RWPE1 (cell line): ENCODE measurements at regions not wholly inside any gene's neighbourhood (a gene's known extent, or its start where the extent isn't known, plus 50 kb on each side); places are given as distances from the start of the nearest gene placed in this dataset.

Experiments used
- CTCF ChIA-PET: fragments of 350-600 bp; sonication (Branson Sonifier 250); formaldehyde crosslinking; extraction: SDS; loops from one replicate; lab custom pipeline; 2021; lab: Yijun Ruan, JAX
- POLR2A ChIA-PET: fragments of 400-600 bp; formaldehyde crosslinking; extraction: SDS; loops from one replicate; lab custom pipeline; 2020; ENCODE audit warnings: antibody characterized with exemption; ENCODE audit not compliant: low non-redundant PET; lab: Yijun Ruan, JAX
- DNase-seq: peaks from one replicate; pipeline ENCODE4 v3.0.0; 2012; ENCODE audit warnings: low spot score
- H3K27ac ChIP-seq: fragments of 450-650 bp; 2 replicates; pipeline ENCODE4 v1.5.1; 2017
- TF ChIP-seq, protein P1 (sequence below): fragments of 450-650 bp; conservative IDR thresholded peaks from 2 replicates; pipeline ENCODE4 v1.5.1; 2017; ENCODE audit warnings: low read depth, mild to moderate bottlenecking

DNA sequence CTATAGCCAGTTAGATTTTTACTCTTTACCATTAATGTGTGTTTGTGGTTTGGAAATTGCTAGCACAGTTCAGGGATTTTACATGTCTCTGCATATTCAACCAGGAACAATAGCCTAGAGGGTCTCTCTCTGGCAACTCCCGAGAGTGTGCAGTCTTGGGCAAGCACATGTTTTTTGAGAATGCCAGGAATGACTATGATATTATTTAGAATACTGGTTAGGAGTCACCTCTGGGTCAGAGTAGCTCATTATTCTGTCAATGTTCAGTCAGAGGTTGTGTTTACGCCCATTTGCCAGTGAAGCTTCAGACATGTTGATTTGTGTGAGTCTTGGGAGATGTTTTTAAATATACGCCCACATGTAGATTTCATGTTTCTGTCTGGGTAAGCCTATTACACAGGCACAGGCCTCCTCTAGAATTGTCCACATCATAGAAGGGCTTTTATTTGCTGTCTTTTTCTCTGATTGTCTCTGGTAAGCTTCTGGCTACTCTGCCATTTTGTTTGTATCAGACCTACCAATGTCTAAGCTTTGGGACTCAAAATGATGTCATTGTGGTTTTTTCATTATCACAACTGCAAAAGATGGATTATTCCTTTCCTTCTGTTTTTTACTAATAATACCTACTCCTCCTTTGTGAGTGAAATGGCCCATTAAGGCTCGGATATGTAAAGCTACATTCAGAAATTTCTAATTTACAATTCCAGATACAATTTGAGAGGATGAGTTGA lies 203.1 kb upstream of the PPFIA2 start:
- DNase-seq = no peak
- CTCF ChIA-PET = no interaction called here

DNA sequence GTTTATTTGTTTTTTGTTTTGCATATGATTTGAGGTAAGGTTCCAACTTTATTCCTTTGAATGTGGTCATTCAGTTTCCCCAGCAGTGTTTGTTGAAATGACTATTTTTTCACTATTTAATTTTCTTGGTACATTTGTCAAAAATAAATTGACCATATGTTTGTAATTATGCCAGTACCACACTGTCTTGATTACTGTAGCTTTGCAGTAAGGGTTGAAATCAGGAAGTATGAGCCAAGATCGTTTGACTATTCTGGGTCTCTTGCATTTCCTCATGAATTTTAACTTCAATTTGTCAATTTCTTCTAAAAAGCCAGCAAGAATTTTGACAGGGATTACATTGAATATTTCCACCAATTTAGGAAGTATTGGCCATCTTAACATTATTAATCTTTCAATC lies 199.3 kb upstream of the PPFIA2 start:
- H3K27ac ChIP-seq = no peak overlapping the region
- CTCF ChIA-PET = no interaction called here
- DNase-seq = no peak
- POLR2A ChIA-PET = no interaction called here
- TF ChIP-seq, protein P1, sequence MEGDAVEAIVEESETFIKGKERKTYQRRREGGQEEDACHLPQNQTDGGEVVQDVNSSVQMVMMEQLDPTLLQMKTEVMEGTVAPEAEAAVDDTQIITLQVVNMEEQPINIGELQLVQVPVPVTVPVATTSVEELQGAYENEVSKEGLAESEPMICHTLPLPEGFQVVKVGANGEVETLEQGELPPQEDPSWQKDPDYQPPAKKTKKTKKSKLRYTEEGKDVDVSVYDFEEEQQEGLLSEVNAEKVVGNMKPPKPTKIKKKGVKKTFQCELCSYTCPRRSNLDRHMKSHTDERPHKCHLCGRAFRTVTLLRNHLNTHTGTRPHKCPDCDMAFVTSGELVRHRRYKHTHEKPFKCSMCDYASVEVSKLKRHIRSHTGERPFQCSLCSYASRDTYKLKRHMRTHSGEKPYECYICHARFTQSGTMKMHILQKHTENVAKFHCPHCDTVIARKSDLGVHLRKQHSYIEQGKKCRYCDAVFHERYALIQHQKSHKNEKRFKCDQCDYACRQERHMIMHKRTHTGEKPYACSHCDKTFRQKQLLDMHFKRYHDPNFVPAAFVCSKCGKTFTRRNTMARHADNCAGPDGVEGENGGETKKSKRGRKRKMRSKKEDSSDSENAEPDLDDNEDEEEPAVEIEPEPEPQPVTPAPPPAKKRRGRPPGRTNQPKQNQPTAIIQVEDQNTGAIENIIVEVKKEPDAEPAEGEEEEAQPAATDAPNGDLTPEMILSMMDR = no peak

More for the DNA sequence above, 203.1 kb upstream of the PPFIA2 start:
- TF ChIP-seq, protein P1 = no peak
- POLR2A ChIA-PET = no interaction called here
- no peak overlapping the region for H3K27ac ChIP-seq

DNA sequence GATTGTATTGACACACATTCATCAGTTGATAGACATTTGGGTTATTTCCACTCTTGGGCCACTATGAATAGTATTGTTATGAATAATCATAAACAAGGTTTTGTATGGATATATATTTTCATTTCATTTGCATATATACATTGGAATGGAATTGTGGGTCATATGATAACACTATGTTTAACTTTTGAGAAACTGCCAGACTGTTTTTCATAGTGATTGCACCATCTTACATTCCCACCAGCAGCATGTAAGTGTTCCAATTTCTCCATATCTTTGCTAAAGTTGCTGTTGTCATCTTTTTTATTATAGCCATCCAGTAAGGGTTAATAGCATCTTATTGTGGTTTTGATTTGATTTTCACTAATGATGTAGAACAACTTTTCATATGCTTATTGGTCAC lies 198.5 kb upstream of the PPFIA2 start:
- POLR2A ChIA-PET = no interaction called here
- CTCF ChIA-PET = no interaction called here

DNA sequence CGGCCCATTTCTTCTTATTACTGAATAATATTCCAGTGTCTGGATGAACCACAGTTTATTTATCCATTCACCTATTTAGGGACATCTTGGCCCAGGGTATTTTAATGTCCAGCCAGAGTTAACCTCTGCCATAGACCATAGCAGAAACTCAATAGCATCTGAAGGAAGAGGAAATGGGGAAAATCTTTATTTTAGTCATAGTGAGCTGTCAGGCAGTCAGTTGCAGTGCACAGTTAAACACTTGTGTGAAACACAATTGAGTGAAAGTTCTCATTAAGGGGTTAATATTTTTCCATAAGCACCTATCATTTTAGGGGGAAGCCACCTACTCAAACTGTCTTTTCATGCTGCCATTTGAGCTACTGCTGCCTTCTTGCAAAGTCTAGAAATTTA lies 197.3 kb upstream of the PPFIA2 start:
- no peak overlapping the region for H3K27ac ChIP-seq
- TF ChIP-seq, protein P1 = no peak
- DNase-seq = no peak
- CTCF ChIA-PET = no interaction called here
- POLR2A ChIA-PET = no interaction called here

More for the DNA sequence above, 198.5 kb upstream of the PPFIA2 start:
- H3K27ac ChIP-seq = no peak overlapping the region
- TF ChIP-seq, protein P1 = no peak
- no peak for DNase-seq

DNA sequence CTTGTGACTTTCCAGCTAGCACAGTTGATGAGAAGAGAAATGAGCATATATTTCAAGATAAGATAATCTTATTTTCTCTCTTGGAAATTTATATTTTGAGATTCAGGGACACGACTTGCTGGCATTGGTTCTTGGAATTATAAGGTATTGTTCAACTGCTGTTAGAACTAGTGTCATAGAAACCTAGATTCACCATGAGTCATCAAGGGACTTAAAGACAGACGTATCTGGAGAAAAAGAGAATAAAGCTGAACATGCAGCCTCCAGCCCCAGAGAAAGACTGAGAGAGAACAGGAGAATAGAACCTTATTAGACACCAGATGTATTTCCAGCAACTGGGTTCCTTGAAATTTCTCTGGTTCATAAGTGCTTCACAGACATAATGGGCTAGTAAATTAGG lies 194.4 kb upstream of the PPFIA2 start:
- DNase-seq = no peak
- no peak overlapping the region for H3K27ac ChIP-seq
- ChIA-PET CTCF (no interaction called here), POLR2A (no interaction called here)
- TF ChIP-seq, protein P1 = no peak

DNA sequence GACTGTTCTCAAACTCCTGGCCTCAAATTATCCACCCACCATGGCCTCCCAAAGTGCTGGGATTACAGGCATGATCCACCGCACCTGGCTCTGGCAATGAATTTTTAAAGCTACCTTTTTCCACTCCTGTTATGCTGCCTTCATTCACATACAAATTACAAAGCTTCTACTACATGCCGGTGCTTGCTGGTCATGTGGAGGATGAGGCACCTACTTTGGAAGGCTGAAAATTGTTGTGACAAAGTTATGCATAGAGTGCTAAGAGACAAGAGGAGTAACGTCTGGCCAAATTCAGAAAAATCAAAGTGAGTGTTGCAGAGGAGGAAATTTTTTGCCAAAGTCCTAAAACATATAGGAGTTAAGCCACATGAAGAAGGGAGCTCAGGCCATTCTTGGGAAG lies 191.7 kb upstream of the PPFIA2 start:
- TF ChIP-seq, protein P1 = no peak
- POLR2A ChIA-PET = no interaction called here
- CTCF ChIA-PET = no interaction called here
- DNase-seq = no peak
- no peak overlapping the region for H3K27ac ChIP-seq
